ENCODE measurements at regions not wholly inside any gene's neighbourhood (a gene's known extent, or its start where the extent isn't known, plus 50 kb on each side); places are given as distances from the start of the nearest gene placed in this dataset.

DNA sequence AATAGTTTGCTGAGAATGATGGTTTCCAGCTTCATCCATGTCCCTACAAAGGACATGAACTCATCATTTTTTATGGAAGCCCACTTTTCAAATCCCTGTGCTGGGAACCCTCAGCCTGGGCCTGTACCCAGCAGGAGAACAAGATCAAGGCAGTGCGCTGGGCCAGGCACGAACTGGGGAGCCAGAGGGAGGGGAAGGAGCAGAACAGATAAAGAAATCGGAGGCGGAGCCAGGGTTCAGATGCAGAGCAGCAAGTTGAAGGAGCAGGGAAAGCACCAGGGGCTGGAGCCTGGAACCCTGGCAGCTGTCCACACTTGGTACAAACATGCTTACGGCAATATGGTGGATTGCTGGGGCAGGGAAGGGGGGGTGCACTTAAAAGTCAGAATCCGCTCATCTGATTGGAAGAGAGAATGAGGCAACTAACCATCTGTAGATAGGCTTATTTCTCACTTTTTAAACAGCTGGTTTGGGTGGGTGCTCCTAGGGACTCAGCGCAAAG, 107.5 kb downstream of the NOG start:
- Histone ChIP-seq H3K27ac (no peak overlapping the region), H3K4me3 (no peak overlapping the region), H3K9me3 (no peaks in the 10 kb centered on the region), H3K27me3 (no peaks in the 10 kb centered on the region), H3K4me1 (peaks cover 0 to 15% (median 11%) of the 10 kb centered on the region in 4 donors), H3K36me3 (no peaks in the 10 kb centered on the region)
- 84 to 86% methylated on average over 7 of the region's 7 CpGs for WGBS, 2 donors
- TF ChIP-seq, protein P1, sequence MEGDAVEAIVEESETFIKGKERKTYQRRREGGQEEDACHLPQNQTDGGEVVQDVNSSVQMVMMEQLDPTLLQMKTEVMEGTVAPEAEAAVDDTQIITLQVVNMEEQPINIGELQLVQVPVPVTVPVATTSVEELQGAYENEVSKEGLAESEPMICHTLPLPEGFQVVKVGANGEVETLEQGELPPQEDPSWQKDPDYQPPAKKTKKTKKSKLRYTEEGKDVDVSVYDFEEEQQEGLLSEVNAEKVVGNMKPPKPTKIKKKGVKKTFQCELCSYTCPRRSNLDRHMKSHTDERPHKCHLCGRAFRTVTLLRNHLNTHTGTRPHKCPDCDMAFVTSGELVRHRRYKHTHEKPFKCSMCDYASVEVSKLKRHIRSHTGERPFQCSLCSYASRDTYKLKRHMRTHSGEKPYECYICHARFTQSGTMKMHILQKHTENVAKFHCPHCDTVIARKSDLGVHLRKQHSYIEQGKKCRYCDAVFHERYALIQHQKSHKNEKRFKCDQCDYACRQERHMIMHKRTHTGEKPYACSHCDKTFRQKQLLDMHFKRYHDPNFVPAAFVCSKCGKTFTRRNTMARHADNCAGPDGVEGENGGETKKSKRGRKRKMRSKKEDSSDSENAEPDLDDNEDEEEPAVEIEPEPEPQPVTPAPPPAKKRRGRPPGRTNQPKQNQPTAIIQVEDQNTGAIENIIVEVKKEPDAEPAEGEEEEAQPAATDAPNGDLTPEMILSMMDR (IDR thresholded peaks at IDR 0.05) = no peak
- TF ChIP-seq EP300 (IDR thresholded peaks at IDR 0.05) = no peak
- TF ChIP-seq POLR2AphosphoS5 (IDR thresholded peaks at IDR 0.05) = no peak
- TF ChIP-seq POLR2A (IDR thresholded peaks at IDR 0.05) = no peak
- intact Hi-C loops (cut with DNase I) = no loop called here
- no peak for DNase-seq

DNA sequence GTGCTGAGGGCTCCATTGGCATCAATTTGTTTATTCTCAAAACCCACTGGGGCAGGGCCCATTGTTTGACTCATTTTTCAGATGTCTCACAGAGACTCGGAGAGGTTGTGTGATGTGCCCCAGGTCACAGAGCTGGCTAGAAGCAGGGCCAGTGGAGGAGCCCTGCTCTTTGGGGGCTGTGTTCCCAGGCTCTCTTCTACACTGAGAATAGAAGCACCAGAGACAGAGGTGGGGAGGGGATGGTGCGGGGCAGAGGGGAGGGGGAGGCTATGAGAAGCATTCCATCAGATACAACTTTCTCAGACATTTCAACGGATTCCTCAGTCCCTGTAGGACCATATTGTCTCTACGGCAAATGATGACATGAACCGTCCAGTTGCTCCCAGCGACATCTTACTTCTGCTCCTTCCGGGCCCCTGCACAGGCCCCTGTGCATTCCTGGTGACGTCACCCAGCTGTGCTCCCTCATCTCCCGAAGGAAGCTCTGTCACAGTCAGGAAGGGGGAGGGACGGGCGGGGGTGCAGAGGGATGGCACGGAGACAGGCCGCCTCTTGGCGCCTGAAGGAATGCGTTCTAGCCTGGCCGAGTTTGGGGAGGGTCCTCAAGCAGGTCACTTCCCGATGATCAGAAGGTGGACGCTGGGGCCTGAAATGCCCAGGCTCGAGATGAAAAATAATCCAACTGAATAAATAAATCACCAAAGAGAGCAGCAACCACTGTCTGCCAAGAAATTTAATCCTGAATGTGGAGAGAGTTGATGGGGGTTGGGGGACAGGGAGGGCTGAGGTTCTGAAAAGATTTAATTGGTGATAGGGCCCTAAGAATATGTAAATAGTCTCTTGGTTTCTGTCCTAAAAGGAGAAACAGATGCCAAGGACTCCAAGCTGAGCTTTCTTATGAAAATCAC, 114.1 kb downstream of the NOG start:
- intact Hi-C loops (cut with DNase I) = no loop called here
- Histone ChIP-seq H3K9me3 (no peaks in the 10 kb centered on the region), H3K36me3 (no peaks in the 10 kb centered on the region), H3K27me3 (peaks cover 0 to 7% (median 0%) of the 10 kb centered on the region in 3 donors), H3K4me3 (no peak overlapping the region), H3K4me1 (peaks cover 0 to 8% (median 3%) of the 10 kb centered on the region in 4 donors), H3K27ac (no peak overlapping the region)
- no peak for DNase-seq
- WGBS, 2 donors = 48 to 65% methylated on average over 19 of the region's 19 CpGs
- TF ChIP-seq POLR2AphosphoS5 (IDR thresholded peaks at IDR 0.05) (no peak), POLR2A (IDR thresholded peaks at IDR 0.05) (no peak), EP300 (IDR thresholded peaks at IDR 0.05) (no peak)

DNA sequence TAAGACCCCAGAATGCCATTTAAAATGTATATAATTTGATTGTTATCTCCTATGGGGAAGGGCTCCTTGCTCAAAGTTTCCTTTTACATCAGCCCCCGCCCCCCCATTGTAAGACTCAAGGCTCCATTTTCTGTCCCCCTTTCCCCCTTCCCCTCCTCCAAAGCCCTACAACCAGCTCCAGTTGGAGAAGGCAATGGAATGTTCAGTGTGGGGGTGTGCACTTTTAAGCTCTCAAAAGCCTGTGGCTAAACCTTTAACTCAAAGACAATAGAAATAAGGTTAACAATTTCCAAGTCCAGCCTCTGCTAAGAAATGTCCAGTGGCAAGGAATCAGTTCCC, 114.7 kb downstream of the NOG start:
- Histone ChIP-seq H3K4me1 (peaks cover 0 to 8% (median 3%) of the 10 kb centered on the region in 4 donors), H3K27me3 (peaks cover 0 to 7% (median 0%) of the 10 kb centered on the region in 3 donors), H3K36me3 (no peaks in the 10 kb centered on the region), H3K27ac (no peak overlapping the region), H3K4me3 (no peak overlapping the region), H3K9me3 (no peaks in the 10 kb centered on the region)
- no peak for TF ChIP-seq POLR2AphosphoS5 (IDR thresholded peaks at IDR 0.05)
- no peak for TF ChIP-seq POLR2A (IDR thresholded peaks at IDR 0.05)
- TF ChIP-seq EP300 (IDR thresholded peaks at IDR 0.05) = no peak
- TF ChIP-seq, protein P1 (IDR thresholded peaks at IDR 0.05) = no peak
- WGBS, 2 donors = 26 to 60% methylated on average over 1 of the region's 1 CpG
- intact Hi-C loops (cut with DNase I) = no loop called here
- DNase-seq = no peak

DNA sequence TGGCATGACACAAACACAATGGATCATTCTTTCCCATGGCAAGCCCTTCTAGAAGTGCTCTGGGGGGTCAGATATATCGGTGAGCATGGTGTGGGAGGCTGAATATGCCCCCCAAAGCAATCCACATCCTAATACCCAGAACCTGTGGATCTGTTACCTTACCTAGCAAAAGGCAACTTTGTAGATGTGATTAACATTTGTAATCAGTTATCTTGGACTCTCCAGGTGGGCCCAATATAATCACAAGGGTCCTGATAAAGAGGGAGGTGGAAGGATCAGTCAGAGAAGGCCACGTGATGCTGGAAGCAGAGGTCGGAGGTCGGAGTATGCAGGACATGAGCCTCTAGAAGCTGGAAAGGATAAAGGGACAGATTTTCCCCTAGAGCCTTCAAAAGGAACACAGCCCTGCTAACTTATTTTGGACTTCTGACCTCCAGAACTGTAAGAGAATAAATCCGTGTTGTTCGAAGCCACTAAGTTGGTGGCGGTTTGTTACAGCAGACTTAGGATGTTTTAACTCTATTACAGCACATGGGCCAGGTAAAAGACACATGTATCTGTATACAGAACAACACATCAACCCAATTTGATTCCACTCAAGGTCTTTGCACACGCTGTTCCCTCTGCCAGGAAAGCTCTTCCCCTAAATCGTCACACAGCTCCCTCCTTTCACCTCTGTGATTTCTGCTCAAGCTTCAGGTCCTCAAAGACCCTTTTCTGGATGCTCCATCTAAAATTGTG, 115.3 kb downstream of the NOG start:
- no peak overlapping the region for H3K4me3 ChIP-seq
- TF ChIP-seq POLR2AphosphoS5 (IDR thresholded peaks at IDR 0.05) (no peak), POLR2A (IDR thresholded peaks at IDR 0.05) (no peak), EP300 (IDR thresholded peaks at IDR 0.05) (no peak)
- TF ChIP-seq, protein P1 (IDR thresholded peaks at IDR 0.05) = no peak
- no peaks in the 10 kb centered on the region for H3K9me3 ChIP-seq
- no peak overlapping the region for H3K27ac ChIP-seq
- no peak for DNase-seq
- intact Hi-C loops (cut with DNase I) = no loop called here
- H3K36me3 ChIP-seq = no peaks in the 10 kb centered on the region
- 67 to 80% methylated on average over 9 of the region's 9 CpGs for WGBS, 2 donors
- peaks cover 0 to 7% (median 0%) of the 10 kb centered on the region in 3 donors for H3K27me3 ChIP-seq
- peaks cover 0 to 8% (median 3%) of the 10 kb centered on the region in 4 donors for H3K4me1 ChIP-seq

DNA sequence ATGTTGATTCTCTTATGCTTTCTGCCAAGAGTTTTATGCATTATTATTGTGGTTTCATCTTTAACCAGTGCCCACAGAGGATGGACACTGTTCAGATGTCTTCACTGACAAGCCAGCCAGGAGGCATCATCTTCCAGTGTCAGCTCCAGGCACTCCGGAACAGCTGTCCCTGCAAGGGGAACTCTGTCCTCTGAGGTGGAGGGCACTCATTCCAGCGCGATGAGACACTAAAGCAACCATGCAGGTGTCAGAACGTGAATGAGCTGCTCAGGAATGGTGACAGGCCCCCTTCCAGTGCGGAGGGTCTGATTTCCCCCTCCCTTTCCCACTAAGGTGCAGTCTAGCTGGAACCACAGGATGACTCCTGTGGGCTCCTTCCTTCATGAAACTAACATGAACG, 117.5 kb downstream of the NOG start:
- TF ChIP-seq POLR2A (IDR thresholded peaks at IDR 0.05) = no peak
- TF ChIP-seq EP300 (IDR thresholded peaks at IDR 0.05) = no peak
- TF ChIP-seq, protein P1 (IDR thresholded peaks at IDR 0.05) = no peak
- no peak for TF ChIP-seq POLR2AphosphoS5 (IDR thresholded peaks at IDR 0.05)
- H3K27me3 ChIP-seq = peaks cover 0 to 7% (median 0%) of the 10 kb centered on the region in 3 donors
- no peak for DNase-seq
- intact Hi-C loops (cut with DNase I) = no loop called here
- 71 to 82% methylated on average over 6 of the region's 6 CpGs for WGBS, 2 donors
- H3K36me3 ChIP-seq = no peaks in the 10 kb centered on the region
- no peak overlapping the region for H3K4me3 ChIP-seq
- no peaks in the 10 kb centered on the region for H3K9me3 ChIP-seq
- H3K4me1 ChIP-seq = peaks cover 0 to 8% (median 3%) of the 10 kb centered on the region in 4 donors
- no peak overlapping the region for H3K27ac ChIP-seq

Data from sigmoid colon (tissue), 6 donors.